GM19468 (cell line): ENCODE measurements at regions not wholly inside any gene's neighbourhood (a gene's known extent, or its start where the extent isn't known, plus 50 kb on each side); places are given as distances from the start of the nearest gene placed in this dataset.
"Not testable (repeated sequence)": the region's sequence is repeated elsewhere in the genome, so short reads cannot be mapped to it uniquely, and the experiment has no call there.

ENCODE experiments used
- ATAC-seq: cut with Tn5 transposase; IDR thresholded peaks from one replicate; pipeline ENCODE4 v1.9.1; 2021; ENCODE audit warnings: mild to moderate bottlenecking, moderate library complexity, moderate number of reproducible peaks; ENCODE audit not compliant: unreplicated experiment; ENCODE audit errors: extremely low read depth

- no peak for ATAC-seq
Measured at GRCh38 chr5:104352954-104353353, 790.4 kb upstream of the NUDT12 start.

DNA sequence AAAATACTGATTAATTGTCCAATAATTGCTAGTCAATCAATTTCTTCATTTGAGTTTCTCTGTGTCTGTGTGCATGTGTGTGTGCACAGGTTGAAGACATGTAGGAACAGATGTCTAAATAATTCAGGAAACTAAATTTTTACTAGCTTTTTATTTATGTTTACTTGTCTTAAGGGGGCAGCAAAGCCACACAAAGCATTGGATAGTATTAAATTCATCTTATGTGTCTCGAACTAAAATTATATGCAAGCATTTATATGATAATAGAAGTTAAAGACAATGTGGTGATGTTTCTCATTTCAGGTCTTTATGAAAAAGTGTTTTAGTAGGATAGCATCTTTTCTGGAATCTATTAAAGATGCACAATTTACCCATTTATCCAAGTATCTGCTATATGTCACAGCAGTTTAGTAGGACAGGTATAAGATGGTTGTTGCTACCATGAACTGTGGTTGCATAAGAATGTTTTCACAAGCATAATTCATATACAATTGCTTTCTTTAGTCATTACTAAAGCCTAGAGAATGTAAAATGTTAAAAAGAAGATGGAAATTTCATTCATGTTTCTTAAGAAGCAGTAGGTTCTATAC, 784.6 kb upstream of the NUDT12 start:
- ATAC-seq: no peak

GRCh38 chr5:104345222-104346016, 782.8 kb upstream of the NUDT12 start:
- no peak for ATAC-seq

DNA sequence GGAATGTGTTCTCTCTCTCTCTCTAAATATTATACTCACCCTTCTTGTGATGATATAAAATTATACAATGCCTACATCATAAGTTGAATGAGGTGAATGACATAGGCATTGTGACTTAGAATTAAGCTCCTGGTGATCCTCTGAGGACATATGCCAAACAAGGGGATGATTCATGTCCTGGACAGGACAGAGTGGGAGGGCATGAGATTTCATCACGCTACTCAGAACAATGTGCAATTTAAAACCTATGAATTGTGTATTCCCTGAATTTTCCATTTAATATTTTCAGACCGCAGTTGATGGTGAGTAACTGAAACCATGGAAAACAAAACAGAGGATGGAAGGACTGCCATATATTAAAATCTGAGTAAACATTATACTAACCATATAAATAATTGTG, 782.2 kb upstream of the NUDT12 start:
- no peak for ATAC-seq

DNA sequence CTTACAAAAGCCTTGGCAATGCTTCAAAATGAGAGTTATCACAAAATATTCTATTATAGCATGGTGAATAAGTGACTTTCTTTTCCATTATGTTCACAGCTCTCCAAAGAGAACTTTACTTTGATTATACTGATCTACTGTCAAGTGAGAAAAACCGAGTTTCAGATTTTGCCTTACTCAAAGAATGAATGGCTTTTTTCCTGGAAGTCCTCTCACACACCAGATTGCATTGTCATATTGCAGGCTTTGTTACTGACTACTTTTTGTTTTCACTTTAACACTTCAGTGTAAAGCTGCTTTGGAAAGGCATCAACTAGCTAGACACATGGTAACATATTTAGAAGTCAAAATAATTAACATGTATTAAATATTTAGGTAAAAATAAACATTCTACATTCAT, 765.2 kb upstream of the NUDT12 start:
- ATAC-seq: no peak

DNA sequence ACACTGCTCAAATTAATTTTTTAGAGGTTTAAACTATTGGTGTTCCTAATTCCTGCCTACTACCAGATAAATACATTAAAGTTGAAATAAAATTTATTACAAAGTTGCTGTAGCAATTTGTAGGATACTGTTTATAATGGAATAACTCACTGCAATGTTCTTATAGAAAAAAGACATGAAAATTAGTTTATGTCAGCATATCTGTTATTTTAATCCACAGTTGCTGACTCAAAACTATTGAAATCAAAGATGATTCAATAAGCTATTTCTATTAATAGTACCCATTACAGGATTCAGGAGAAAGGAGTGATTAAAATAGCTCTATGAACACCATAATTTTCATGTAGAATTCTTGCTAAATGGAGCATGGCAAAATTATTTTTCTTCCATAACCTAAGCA, 764.4 kb upstream of the NUDT12 start:
- no peak for ATAC-seq

DNA sequence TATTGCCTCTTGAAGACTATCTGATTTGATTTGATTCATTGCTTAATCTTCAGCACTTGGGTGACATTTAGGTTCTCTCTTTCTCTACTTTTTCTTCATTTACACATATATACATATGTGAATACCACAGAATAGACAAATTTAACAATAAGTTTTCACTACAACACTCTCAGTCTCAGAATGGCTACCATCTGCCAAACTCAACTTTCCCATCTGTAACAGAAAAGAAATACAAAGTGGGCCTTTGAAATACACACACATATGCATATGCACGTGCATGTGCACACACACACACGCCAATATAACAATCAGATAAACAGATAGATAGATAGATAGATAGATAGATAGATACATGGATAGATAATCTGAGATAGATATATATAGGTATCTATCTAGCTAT, 762.8 kb upstream of the NUDT12 start:
- no peak for ATAC-seq

DNA sequence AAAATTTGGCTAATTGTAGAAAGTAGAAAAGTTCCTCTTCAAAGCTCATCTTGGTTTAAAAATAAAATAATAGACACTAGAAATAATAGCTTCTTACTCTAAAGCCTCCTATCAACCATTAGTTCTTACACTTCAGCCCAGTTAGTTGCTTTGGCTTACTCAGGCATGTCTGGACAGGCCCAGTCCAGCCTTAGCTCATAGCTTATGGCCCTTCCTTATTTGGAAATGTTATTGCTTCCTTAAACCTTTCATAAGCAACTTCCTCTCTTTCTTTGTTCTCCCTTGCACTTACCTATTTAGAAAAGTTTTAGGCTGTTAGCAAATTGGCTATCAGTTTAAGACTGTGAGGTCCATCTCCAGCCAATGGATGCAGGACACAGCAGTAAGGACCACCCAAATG, 754.1 kb upstream of the NUDT12 start:
- ATAC-seq: not testable (repeated sequence)

- ATAC-seq: no peak
Measured at GRCh38 chr5:104312481-104312880, 749.9 kb upstream of the NUDT12 start.

- ATAC-seq: no peak
Measured at GRCh38 chr5:104305602-104306001, 743.0 kb upstream of the NUDT12 start.

DNA sequence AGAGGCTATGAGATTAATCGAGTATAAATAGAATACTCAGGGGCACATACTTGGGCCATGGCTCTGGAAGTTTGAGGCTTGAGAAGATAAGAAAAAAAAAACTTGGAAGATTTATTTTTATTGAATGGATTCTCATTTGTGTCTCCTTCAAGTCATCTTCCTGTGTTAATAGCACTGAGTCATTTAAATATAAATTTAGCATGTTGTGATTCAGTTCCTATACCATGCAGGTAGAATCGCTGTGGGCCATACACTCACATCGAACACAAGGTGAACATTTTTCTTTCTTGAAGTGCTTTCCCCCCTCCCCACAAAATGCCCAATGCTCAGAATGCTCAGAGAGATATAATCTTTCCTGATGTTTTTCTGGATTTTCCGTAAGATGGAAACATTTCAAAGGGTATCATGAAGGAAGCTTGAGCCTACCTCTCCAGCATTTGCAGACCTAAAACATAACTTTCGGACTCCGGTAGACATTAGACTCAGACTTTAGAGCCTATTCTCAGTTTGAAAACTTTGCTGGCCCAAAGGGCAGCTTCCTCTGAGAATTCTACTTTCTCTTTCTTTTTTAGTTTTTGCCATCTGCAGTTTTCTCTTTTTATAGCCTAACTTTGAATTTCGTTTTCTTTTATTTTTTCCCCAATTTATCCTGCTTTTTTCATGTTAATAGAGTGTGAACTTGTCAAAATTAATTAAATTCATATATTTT, 737.6 kb upstream of the NUDT12 start:
- no peak for ATAC-seq

DNA sequence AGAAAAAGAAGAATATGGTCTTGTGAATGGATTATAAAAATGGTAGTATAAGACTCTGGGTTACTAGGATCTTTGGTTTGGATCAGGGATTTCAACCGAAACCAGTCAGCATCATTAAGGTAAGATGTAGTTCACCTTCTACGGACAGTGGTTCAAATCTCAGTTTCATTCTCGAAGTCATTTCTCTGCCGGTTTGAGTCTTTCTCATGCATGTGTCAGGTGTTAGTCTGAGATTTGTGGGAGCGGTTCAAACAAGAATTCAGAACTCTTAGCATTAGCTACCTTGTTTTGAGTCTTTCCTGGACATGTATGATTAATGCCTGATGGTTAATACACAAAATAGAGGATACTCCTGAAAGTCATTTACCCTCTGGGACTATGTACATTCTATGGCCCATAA, 735.9 kb upstream of the NUDT12 start:
- ATAC-seq: no peak

- ATAC-seq: no peak
Measured at GRCh38 chr5:104297076-104297475, 734.5 kb upstream of the NUDT12 start.

DNA sequence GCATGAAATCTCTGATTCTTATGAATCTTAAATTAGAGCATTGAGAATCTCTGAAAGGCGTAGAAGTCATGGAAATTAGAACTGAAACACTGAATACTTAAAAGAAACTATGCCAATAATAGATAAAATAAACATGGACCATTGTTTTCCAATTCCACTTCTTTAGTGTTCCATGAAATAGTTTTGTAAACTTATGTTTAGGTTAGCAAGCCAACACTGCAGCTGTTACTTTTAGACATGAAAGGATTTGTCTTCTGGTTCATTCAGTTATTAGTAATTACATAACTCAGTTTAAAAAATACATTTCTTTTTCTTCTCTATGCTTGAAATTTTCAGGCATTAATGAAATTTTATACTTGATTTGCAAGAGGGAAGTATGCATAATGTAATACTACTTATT, 733.4 kb upstream of the NUDT12 start:
- no peak for ATAC-seq

- no peak for ATAC-seq
Measured at GRCh38 chr5:104283136-104283535, 720.5 kb upstream of the NUDT12 start.

GRCh38 chr5:104273725-104274124, 711.1 kb upstream of the NUDT12 start:
- no peak for ATAC-seq

- no peak for ATAC-seq
Measured at GRCh38 chr5:104267320-104268015, 704.9 kb upstream of the NUDT12 start.

DNA sequence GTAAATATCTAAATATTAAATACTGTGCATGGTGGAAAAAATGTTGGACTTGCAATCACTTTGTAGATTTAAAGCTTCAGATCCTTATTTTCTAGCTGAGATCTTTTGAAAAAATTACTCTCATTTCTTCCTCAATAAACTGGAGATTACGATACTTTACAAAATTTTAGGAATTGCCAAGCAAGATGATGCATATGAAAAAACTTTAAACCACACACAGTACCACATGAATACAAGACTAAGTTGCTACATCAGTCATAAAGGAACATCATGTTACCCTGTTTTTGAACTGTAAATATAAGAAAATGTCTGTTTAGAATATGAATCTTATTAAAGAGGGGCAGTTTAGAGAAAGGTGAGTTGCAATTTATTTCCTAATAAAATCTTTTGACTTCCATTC, 703.6 kb upstream of the NUDT12 start:
- no peak for ATAC-seq

DNA sequence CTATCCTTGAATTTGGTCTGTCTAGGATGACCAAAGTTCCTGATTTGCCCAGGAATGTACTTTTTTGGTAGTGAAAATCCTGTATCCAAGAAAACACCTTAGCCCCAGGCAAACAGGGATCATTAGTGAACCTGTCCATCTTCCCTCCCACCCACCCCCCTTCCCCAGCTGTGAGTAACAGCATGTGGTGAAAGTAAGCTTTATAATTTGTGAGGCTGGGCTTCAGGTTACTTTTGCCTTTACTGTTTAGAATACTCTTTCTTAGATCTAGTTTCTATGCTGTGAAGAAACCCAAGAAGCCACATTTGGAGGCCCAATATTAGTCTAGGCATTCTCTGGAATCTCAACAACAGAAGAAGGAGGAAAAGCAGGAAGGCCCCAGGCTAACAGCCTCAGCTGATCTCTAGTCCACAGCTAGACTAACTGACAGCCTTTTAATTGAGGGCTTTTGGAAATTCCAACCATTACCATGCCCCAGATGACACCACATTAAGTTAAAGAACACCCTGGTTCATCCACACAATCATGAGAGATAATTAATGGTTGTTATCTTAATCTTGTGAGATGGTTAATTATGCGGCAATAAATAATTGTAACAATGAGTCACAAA, 703.0 kb upstream of the NUDT12 start:
- ATAC-seq: no peak

- ATAC-seq: no peak
Measured at GRCh38 chr5:104247260-104247659, 684.7 kb upstream of the NUDT12 start.
